ENCODE measurements at regions not wholly inside any gene's neighbourhood (a gene's known extent, or its start where the extent isn't known, plus 50 kb on each side); places are given as distances from the start of the nearest gene placed in this dataset.

- TF ChIP-seq CTCF (IDR thresholded peaks at IDR 0.05) (no peak), POLR2A (IDR thresholded peaks at IDR 0.05) (no peak)
These were observed 53.5 kb upstream of the SLC35C1 start for GRCh38 chr11:45751430-45751829.
